Lower lobe of right lung (tissue), 2 donors: ENCODE measurements at regions not wholly inside any gene's neighbourhood (a gene's known extent, or its start where the extent isn't known, plus 50 kb on each side); places are given as distances from the start of the nearest gene placed in this dataset.
"Not testable (repeated sequence)": the region's sequence is repeated elsewhere in the genome, so short reads cannot be mapped to it uniquely, and the experiment has no call there.

ENCODE experiments used
- ATAC-seq, 2 donors: fragments of 200-7000 bp; cut with Tn5 transposase; one replicate each; pipeline ENCODE4 v1.9.1; 2020 to 2022; ENCODE audit warnings: mild to moderate bottlenecking in 2 of 2, moderate library complexity in 2 of 2
- DNase-seq: peaks from one replicate; pipeline ENCODE4 v3.0.0-alpha.2; 2020
- H3K27ac ChIP-seq: fragments of 200-600 bp; one replicate; pipeline ENCODE4 v1.8.0; 2022
- H3K27me3 ChIP-seq: fragments of 200-600 bp; one replicate; pipeline ENCODE4 v1.8.0; 2022; ENCODE audit warnings: low read depth
- H3K36me3 ChIP-seq: fragments of 200-600 bp; one replicate; pipeline ENCODE4 v1.8.0; 2022; ENCODE audit warnings: mild to moderate bottlenecking
- H3K4me1 ChIP-seq: fragments of 200-600 bp; one replicate; pipeline ENCODE4 v1.8.0; 2022
- H3K4me3 ChIP-seq: fragments of 200-600 bp; one replicate; pipeline ENCODE4 v1.8.0; 2022; ENCODE audit warnings: mild to moderate bottlenecking
- H3K9me3 ChIP-seq: fragments of 200-600 bp; one replicate; pipeline ENCODE4 v1.8.0; 2022
- intact Hi-C: fragments of 100-400 bp; cut with DNase I; formaldehyde crosslinking; loops from one replicate; pipeline ENCODE4 v1.11.0; 2022
- TF ChIP-seq, protein P1 (sequence below): fragments of 200-600 bp; IDR thresholded peaks from one replicate; pipeline ENCODE4 v1.8.0; 2022; ENCODE audit warnings: antibody characterized with exemption, mild to moderate bottlenecking
- donor health status: DM: no; HTN: yes; CAD: no; lungs with severe emphysema.

DNA sequence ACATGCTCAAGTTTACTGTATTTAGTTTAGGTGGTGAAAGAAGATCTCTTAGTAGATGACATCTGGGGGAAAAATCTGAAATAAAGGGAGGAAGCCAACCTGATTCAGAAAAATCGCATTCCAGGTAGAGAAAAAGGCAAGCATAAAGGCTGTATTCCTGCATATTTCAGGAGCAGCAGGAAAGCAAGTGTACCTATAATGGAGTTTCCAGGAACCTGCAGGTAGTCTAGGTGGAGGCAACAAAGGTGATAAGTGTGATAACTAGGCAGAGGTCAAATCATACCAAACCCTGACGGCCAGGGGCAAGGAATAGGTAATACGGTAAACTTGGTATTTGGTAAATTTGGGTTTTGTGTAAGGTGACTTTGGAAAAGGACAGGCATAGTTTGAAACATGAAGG lies 132.8 kb upstream of the GOT2 start:
- Histone ChIP-seq H3K4me1 (no peaks in the 10 kb centered on the region), H3K36me3 (no peaks in the 10 kb centered on the region), H3K27ac (no peak overlapping the region), H3K9me3 (no peaks in the 10 kb centered on the region), H3K27me3 (no peaks in the 10 kb centered on the region), H3K4me3 (no peak overlapping the region)
- ATAC-seq (no peak), DNase-seq (no peak)
- intact Hi-C loops, result no loop called here
- TF ChIP-seq, protein P1, sequence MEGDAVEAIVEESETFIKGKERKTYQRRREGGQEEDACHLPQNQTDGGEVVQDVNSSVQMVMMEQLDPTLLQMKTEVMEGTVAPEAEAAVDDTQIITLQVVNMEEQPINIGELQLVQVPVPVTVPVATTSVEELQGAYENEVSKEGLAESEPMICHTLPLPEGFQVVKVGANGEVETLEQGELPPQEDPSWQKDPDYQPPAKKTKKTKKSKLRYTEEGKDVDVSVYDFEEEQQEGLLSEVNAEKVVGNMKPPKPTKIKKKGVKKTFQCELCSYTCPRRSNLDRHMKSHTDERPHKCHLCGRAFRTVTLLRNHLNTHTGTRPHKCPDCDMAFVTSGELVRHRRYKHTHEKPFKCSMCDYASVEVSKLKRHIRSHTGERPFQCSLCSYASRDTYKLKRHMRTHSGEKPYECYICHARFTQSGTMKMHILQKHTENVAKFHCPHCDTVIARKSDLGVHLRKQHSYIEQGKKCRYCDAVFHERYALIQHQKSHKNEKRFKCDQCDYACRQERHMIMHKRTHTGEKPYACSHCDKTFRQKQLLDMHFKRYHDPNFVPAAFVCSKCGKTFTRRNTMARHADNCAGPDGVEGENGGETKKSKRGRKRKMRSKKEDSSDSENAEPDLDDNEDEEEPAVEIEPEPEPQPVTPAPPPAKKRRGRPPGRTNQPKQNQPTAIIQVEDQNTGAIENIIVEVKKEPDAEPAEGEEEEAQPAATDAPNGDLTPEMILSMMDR, result no peak

DNA sequence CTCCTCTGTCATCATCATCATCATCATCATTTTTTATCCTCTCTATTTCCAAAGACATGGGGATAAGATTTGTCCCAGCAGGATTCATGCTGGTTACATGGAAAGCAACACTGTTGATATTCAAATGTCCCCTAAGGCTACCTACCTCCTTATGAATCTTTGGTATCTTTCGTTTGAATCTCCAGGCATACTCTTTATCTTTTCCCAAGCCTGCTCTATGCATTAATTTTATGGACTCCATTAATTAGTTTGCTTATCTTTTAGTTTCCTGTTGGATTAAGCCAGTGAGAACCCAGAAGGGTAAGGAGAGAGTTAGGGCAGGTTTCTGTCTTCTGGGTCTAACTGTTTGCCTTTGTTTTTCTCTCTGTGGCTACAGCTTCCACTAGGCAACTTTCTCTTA lies 129.6 kb upstream of the GOT2 start:
- Histone ChIP-seq H3K27ac (no peak overlapping the region), H3K4me3 (no peak overlapping the region), H3K36me3 (no peaks in the 10 kb centered on the region), H3K27me3 (no peaks in the 10 kb centered on the region), H3K4me1 (no peaks in the 10 kb centered on the region), H3K9me3 (no peaks in the 10 kb centered on the region)
- intact Hi-C loops, result no loop called here
- DNase-seq (no peak), ATAC-seq (no peak)
- TF ChIP-seq, protein P1, result no peak

- ATAC-seq (no peak), DNase-seq (no peak)
- H3K4me1 ChIP-seq, result no peaks in the 10 kb centered on the region
- H3K36me3 ChIP-seq, result no peaks in the 10 kb centered on the region
- H3K27me3 ChIP-seq, result no peaks in the 10 kb centered on the region
- intact Hi-C loops, result no loop called here
- H3K4me3 ChIP-seq, result no peak overlapping the region
- H3K9me3 ChIP-seq, result no peaks in the 10 kb centered on the region
- H3K27ac ChIP-seq, result no peak overlapping the region
- TF ChIP-seq, protein P1, result no peak
These were observed 128.9 kb upstream of the GOT2 start for GRCh38 chr16:58863042-58863441.

DNA sequence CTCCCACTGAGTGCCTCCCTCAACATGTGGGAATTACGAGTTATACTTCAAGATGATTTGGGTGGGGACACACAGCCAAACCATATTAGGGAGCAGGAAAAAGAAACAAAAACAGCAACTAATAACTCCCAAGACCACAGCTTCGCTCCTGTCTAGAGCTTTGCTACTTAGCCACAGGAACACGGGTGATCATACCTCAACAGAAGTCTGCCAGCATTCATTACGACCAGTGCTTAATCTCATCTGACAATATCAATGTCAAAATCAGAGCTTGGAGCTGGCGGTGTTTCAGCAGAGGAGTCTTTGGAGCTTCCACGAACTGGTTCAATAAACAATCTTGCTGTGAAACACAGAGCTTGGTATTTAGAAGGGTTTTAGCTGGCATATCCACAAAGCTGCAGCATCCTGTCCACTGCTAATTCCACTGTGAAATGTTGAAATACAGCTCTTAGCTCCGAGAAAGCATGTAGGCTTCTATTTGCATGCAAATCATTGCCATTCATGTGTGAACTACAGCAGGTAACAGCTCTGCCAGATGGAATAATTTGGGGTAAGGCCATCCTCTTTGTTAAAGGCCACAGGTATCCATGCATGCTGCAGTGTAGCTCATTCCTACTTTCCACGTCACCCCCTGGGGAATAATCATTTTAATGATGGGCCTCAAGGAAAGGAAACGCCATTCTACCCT lies 128.4 kb upstream of the GOT2 start:
- ATAC-seq, result no peak

GRCh38 chr16:58859958-58860669 lies 126.0 kb upstream of the GOT2 start:
- Histone ChIP-seq H3K9me3 (no peaks in the 10 kb centered on the region), H3K4me3 (no peak overlapping the region), H3K4me1 (no peaks in the 10 kb centered on the region), H3K36me3 (no peaks in the 10 kb centered on the region), H3K27me3 (no peaks in the 10 kb centered on the region), H3K27ac (no peak overlapping the region)
- intact Hi-C loops, result no loop called here
- TF ChIP-seq, protein P1, result no peak
- ATAC-seq (no peak), DNase-seq (no peak)

More for the DNA sequence above, 128.4 kb upstream of the GOT2 start:
- no peak overlapping the region for H3K27ac ChIP-seq
- H3K9me3 ChIP-seq, result no peaks in the 10 kb centered on the region
- H3K27me3 ChIP-seq, result no peaks in the 10 kb centered on the region
- no peak overlapping the region for H3K4me3 ChIP-seq
- no peaks in the 10 kb centered on the region for H3K4me1 ChIP-seq
- DNase-seq, result no peak
- intact Hi-C loops, result no loop called here
- H3K36me3 ChIP-seq, result no peaks in the 10 kb centered on the region
- TF ChIP-seq, protein P1, result no peak

GRCh38 chr16:58858577-58858976 lies 124.5 kb upstream of the GOT2 start:
- H3K4me1 ChIP-seq, intact Hi-C loops, H3K4me3 ChIP-seq, H3K27ac ChIP-seq, ATAC-seq, H3K9me3 ChIP-seq, H3K27me3 ChIP-seq, H3K36me3 ChIP-seq, DNase-seq: not testable (repeated sequence)
